A549 (cell line): ENCODE measurements at regions not wholly inside any gene's neighbourhood (a gene's known extent, or its start where the extent isn't known, plus 50 kb on each side); places are given as distances from the start of the nearest gene placed in this dataset.

ENCODE experiments used
- ATAC-seq, 2 experiments: fragments of 200-7000 bp in 1 of 2; fragments of >200 bp in 1 of 2; cut with Nextera tagmentation in 1 of 2; cut with Tn5 transposase in 1 of 2; 3 replicates each; pipeline versions ENCODE4 v1.8.0 to v1.9.1; 2018 to 2020; ENCODE audit warnings: mild to moderate bottlenecking in 1 of 2, moderate library complexity in 1 of 2
- CTCF ChIA-PET: fragments of 300-600 bp; sonication (Branson Sonifier 250); formaldehyde crosslinking; extraction: SDS; loops from one replicate; lab custom pipeline; 2021; ENCODE audit warnings: antibody characterized with exemption, inconsistent platforms; lab: Yijun Ruan, JAX
- POLR2A ChIA-PET: fragments of 350-600 bp; formaldehyde crosslinking; extraction: SDS; loops from one replicate; lab custom pipeline; 2021; ENCODE audit warnings: antibody characterized with exemption, inconsistent platforms; lab: Yijun Ruan, JAX
- DNase-seq, 2 experiments: peaks; one replicate each; pipeline versions ENCODE4 v3.0.0 to v3.0.0-alpha.2; 2011 to 2016; ENCODE audit warnings: low read depth in 1 of 2, low spot score in 1 of 2
- FAIRE-seq: peaks from 2 replicates; lab custom pipeline; 2011; peaks lifted over from hg19 to GRCh38; lab: Jason Lieb, UNC
- H3K27ac ChIP-seq, 2 experiments: fragments of >200 bp; sonication (Bioruptor Twin); formaldehyde crosslinking; 3 replicates each; pipeline ENCODE4 v1.5.1; 2016 to 2017
- H3K4me1 ChIP-seq: fragments of >200 bp; sonication (Bioruptor Twin); formaldehyde crosslinking; 3 replicates; pipeline ENCODE4 v1.6.1; 2016
- H3K4me2 ChIP-seq: fragments of >200 bp; sonication (Bioruptor Twin); formaldehyde crosslinking; 3 replicates; pipeline ENCODE4 v1.6.1; 2016
- H3K4me3 ChIP-seq: fragments of >200 bp; sonication (Bioruptor Twin); formaldehyde crosslinking; 3 replicates; pipeline ENCODE4 v1.5.1; 2016
- H3K9me3 ChIP-seq: fragments of >200 bp; sonication (Bioruptor Twin); formaldehyde crosslinking; 3 replicates; pipeline ENCODE4 v1.6.1; 2016
- BHLHE40 ChIP-seq: IDR thresholded peaks from 2 replicates; pipeline ENCODE4 v1.6.1; 2012; ENCODE audit warnings: low read depth, low read length, inconsistent platforms
- CBX2 ChIP-seq: fragments of 200-600 bp; sonication (generic); IDR thresholded peaks from 2 replicates; pipeline ENCODE4 v1.6.1; 2016; ENCODE audit warnings: low read depth, mild to moderate bottlenecking, borderline replicate concordance
- CHD2 ChIP-seq: fragments of 150-350 bp; IDR thresholded peaks from 2 replicates; pipeline ENCODE4 v1.6.1; 2014; ENCODE audit warnings: low read length; ENCODE audit not compliant: partially characterized antibody
- CHD4 ChIP-seq: fragments of 200-600 bp; sonication (generic); IDR thresholded peaks from 2 replicates; pipeline ENCODE4 v1.6.1; 2016; ENCODE audit warnings: antibody characterized with exemption, mild to moderate bottlenecking, borderline replicate concordance
- GATA3 ChIP-seq: IDR thresholded peaks from 2 replicates; pipeline ENCODE4 v1.6.1; 2012; ENCODE audit warnings: borderline replicate concordance
- HOXB13 ChIP-seq: fragments of 250-450 bp; sonication (Bioruptor Pico); IDR thresholded peaks from 2 replicates; pipeline ENCODE4 v1.5.0; 2020; ENCODE audit warnings: low read depth, mild to moderate bottlenecking, moderate library complexity
- MYC ChIP-seq: IDR thresholded peaks from 2 replicates; pipeline ENCODE4 v1.6.1; 2012; ENCODE audit warnings: mild to moderate bottlenecking, inconsistent platforms, low read length, improper control_type of control experiment, borderline replicate concordance
- NR3C1 ChIP-seq: fragments of >200 bp; sonication (Bioruptor Twin); formaldehyde crosslinking; IDR thresholded peaks from 3 replicates; pipeline ENCODE4 v1.6.1; 2017
- PHF8 ChIP-seq: fragments of 200-600 bp; sonication (generic); IDR thresholded peaks from 2 replicates; pipeline ENCODE4 v1.6.1; 2016; ENCODE audit warnings: low read depth, mild to moderate bottlenecking, antibody characterized with exemption, moderate library complexity, borderline replicate concordance
- RAD21 ChIP-seq, 2 experiments: fragments of >200 bp in 1 of 2; sonication (Bioruptor Twin) in 1 of 2; formaldehyde crosslinking in 1 of 2; IDR thresholded peaks in 1 of 2; conservative IDR thresholded peaks in 1 of 2; 2 replicates in 1 of 2; 3 replicates in 1 of 2; pipeline ENCODE4 v1.6.1; 2012 to 2018; ENCODE audit warnings: inconsistent platforms in 1 of 2
- RARB ChIP-seq: fragments of 250-450 bp; sonication (Bioruptor Pico); IDR thresholded peaks from 2 replicates; pipeline ENCODE4 v1.8.0; 2021; ENCODE audit warnings: mild to moderate bottlenecking, moderate library complexity
- RCOR1 ChIP-seq: fragments of 150-350 bp; IDR thresholded peaks from 2 replicates; pipeline ENCODE4 v1.6.1; 2014; ENCODE audit warnings: antibody characterized with exemption, low read length, low read depth
- REST ChIP-seq: fragments of 200-600 bp; sonication (generic); IDR thresholded peaks from 2 replicates; pipeline ENCODE4 v1.6.1; 2016; ENCODE audit warnings: antibody characterized with exemption, mild to moderate bottlenecking, moderate library complexity
- SMC3 ChIP-seq: fragments of >200 bp; sonication (Bioruptor Twin); formaldehyde crosslinking; IDR thresholded peaks from 3 replicates; pipeline ENCODE4 v1.6.1; 2018; ENCODE audit warnings: inconsistent platforms
- TP53 ChIP-seq: fragments of 250-450 bp; sonication (Bioruptor Pico); IDR thresholded peaks from 2 replicates; pipeline ENCODE4 v1.5.0; 2021; ENCODE audit warnings: mild to moderate bottlenecking, moderate library complexity
- USF2 ChIP-seq: fragments of 450-650 bp; IDR thresholded peaks from 2 replicates; pipeline ENCODE4 v1.6.1; 2014; ENCODE audit warnings: antibody characterized with exemption
- ZC3H11A ChIP-seq: fragments of 450-650 bp; IDR thresholded peaks from 2 replicates; pipeline ENCODE4 v1.6.1; 2014; ENCODE audit warnings: antibody characterized with exemption, mild to moderate bottlenecking
- ZSCAN20 ChIP-seq: fragments of 250-450 bp; sonication (Bioruptor Pico); IDR thresholded peaks from 2 replicates; pipeline ENCODE4 v1.8.0; 2022; ENCODE audit warnings: mild to moderate bottlenecking, moderate library complexity
- WGBS: methylation state at CpG from one replicate; pipeline ENCODE4 v1.1.6; 2017; ENCODE audit errors: missing lambda C conversion rate; 5-methylcytosine and 5-hydroxymethylcytosine counted together
- TF ChIP-seq, protein P1 (sequence below): fragments of 250-450 bp; sonication (Bioruptor Pico); IDR thresholded peaks from 2 replicates; pipeline ENCODE4 v1.5.0; 2020; ENCODE audit warnings: low read depth, mild to moderate bottlenecking, moderate library complexity
- TF ChIP-seq, protein P2 (sequence below): fragments of >200 bp; sonication (Bioruptor Twin); formaldehyde crosslinking; IDR thresholded peaks from 3 replicates; pipeline ENCODE4 v1.5.1; 2016
- TF ChIP-seq, protein P3 (sequence below): fragments of >200 bp; sonication (Bioruptor Twin); formaldehyde crosslinking; IDR thresholded peaks from 2 replicates; pipeline ENCODE4 v1.6.1; 2016

- WGBS: 90% methylated on average over 6 of the region's 6 CpGs
- TF ChIP-seq, protein P1, sequence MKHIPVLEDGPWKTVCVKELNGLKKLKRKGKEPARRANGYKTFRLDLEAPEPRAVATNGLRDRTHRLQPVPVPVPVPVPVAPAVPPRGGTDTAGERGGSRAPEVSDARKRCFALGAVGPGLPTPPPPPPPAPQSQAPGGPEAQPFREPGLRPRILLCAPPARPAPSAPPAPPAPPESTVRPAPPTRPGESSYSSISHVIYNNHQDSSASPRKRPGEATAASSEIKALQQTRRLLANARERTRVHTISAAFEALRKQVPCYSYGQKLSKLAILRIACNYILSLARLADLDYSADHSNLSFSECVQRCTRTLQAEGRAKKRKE (CRISPR knock-in tag): no peak
- TF ChIP-seq GATA3: no peak
- FAIRE-seq (no peak), DNase-seq (no peak), ATAC-seq (no peak)
- no peak overlapping the region for H3K27ac ChIP-seq
- no peak overlapping the region for H3K4me2 ChIP-seq
- POLR2A ChIA-PET: no interaction called here
- H3K4me3 ChIP-seq: no peak overlapping the region
- no peaks in the 10 kb centered on the region for H3K4me1 ChIP-seq
- CTCF ChIA-PET: no interaction called here
- no peaks in the 10 kb centered on the region for H3K9me3 ChIP-seq
These were observed 113.8 kb upstream of the DIO2 start for GRCh38 chr14:80325112-80325511.

- no peak for TF ChIP-seq MYC
- no peak for TF ChIP-seq ZC3H11A
- TF ChIP-seq USF2: no peak
- TF ChIP-seq NR3C1: no peak
- no peak for TF ChIP-seq ZSCAN20 (CRISPR knock-in tag)
- no peak for TF ChIP-seq CHD2
- TF ChIP-seq RCOR1: no peak
- TF ChIP-seq, all 56 proteins: peak for 0
- FAIRE-seq (no peak), ATAC-seq (no peak), DNase-seq (no peak)
- ChIA-PET POLR2A (no interaction called here), CTCF (no interaction called here)
- Histone ChIP-seq H3K4me1 (no peaks in the 10 kb centered on the region), H3K4me3 (no peak overlapping the region), H3K9me3 (no peaks in the 10 kb centered on the region), H3K27ac (no peak overlapping the region), H3K4me2 (no peak overlapping the region)
- 77% methylated on average over 3 of the region's 3 CpGs for WGBS
These were observed 113.3 kb upstream of the DIO2 start for GRCh38 chr14:80324649-80325048.

GRCh38 chr14:80323038-80323665, 111.8 kb upstream of the DIO2 start:
- TF ChIP-seq RARB (CRISPR knock-in tag) (no peak), BHLHE40 (no peak), SMC3 (no peak), PHF8 (no peak), USF2 (no peak), REST (no peak), HOXB13 (no peak), RAD21 (conservative IDR thresholded peaks at IDR 0.05 in 1 of 2, IDR thresholded peaks at IDR 0.05 in 1 of 2) (no peak), CHD4 (no peak), CBX2 (no peak), ZC3H11A (no peak), TP53 (CRISPR knock-in tag) (no peak)
- TF ChIP-seq, protein P2, sequence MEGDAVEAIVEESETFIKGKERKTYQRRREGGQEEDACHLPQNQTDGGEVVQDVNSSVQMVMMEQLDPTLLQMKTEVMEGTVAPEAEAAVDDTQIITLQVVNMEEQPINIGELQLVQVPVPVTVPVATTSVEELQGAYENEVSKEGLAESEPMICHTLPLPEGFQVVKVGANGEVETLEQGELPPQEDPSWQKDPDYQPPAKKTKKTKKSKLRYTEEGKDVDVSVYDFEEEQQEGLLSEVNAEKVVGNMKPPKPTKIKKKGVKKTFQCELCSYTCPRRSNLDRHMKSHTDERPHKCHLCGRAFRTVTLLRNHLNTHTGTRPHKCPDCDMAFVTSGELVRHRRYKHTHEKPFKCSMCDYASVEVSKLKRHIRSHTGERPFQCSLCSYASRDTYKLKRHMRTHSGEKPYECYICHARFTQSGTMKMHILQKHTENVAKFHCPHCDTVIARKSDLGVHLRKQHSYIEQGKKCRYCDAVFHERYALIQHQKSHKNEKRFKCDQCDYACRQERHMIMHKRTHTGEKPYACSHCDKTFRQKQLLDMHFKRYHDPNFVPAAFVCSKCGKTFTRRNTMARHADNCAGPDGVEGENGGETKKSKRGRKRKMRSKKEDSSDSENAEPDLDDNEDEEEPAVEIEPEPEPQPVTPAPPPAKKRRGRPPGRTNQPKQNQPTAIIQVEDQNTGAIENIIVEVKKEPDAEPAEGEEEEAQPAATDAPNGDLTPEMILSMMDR: no peak
- TF ChIP-seq, protein P3, sequence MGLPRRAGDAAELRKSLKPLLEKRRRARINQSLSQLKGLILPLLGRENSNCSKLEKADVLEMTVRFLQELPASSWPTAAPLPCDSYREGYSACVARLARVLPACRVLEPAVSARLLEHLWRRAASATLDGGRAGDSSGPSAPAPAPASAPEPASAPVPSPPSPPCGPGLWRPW: no peak
- POLR2A ChIA-PET: no interaction called here
- FAIRE-seq (no peak), DNase-seq (no peak), ATAC-seq (no peak)
- Histone ChIP-seq H3K4me1 (no peaks in the 10 kb centered on the region), H3K27ac (no peak overlapping the region), H3K9me3 (no peaks in the 10 kb centered on the region), H3K4me3 (no peak overlapping the region), H3K4me2 (no peak overlapping the region)
- 42% methylated on average over 2 of the region's 2 CpGs for WGBS
- CTCF ChIA-PET: no interaction called here
